ENCODE measurements at regions not wholly inside any gene's neighbourhood (a gene's known extent, or its start where the extent isn't known, plus 50 kb on each side); places are given as distances from the start of the nearest gene placed in this dataset.

DNA sequence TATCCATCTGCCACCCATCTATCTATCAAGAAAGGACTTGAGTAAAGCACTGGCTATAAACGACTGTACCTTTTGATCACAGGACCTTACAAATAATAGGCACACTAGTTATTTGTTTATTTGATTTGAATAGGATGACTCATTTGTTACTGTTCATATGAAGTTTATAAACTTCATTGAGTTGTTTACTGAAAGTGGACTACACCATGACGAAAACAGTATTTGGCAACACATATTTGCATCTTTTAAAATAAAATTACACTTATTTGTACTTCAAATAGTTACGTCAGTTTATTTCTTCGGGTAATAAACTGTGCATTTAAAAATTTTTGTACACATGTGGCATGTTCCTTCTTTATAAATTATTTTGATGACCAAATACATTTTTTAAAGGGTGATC is 133.0 kb downstream of the OGFRL1 start:
- Histone ChIP-seq H4K5ac (ENCODE audit: insufficient read length, low read depth, low read length) (no peak overlapping the region), H3K27me3 (ENCODE audit: insufficient read depth, low read length) (no peaks in the 10 kb centered on the region; the same call in 1 of the 2 replicates), H3K79me1 (ENCODE audit: insufficient read depth, low read depth, low read length, poor library complexity, severe bottlenecking) (no peaks in the 10 kb centered on the region), H3K9ac (ENCODE audit: extremely low read depth, insufficient read length, low read length) (no peak overlapping the region), H2BK120ac (ENCODE audit: low read depth, low read length, poor library complexity, severe bottlenecking) (no peak overlapping the region), H3K79me2 (ENCODE audit: insufficient read depth, low read length) (no peaks in the 10 kb centered on the region), H4K8ac (replicated peaks; ENCODE audit: insufficient read length, low read depth, low read length) (no peak overlapping the region), H2AK5ac (ENCODE audit: insufficient read length, low read length) (no peak overlapping the region), H3K4me1 (ENCODE audit: insufficient read depth, low read length) (no peaks in the 10 kb centered on the region), H2BK5ac (ENCODE audit: insufficient read length, low read length) (no peak overlapping the region), H2BK20ac (ENCODE audit: low read depth, low read length, poor library complexity, severe bottlenecking) (no peak overlapping the region), H3K18ac (ENCODE audit: insufficient read length, low read depth, low read length) (no peak overlapping the region), H3K14ac (ENCODE audit: insufficient read depth, low read length) (no peak overlapping the region), H3K4ac (ENCODE audit: low read depth, low read length) (no peak overlapping the region), H3T11ph (ENCODE audit: low read length) (no peak overlapping the region), H4K91ac (ENCODE audit: insufficient read length, low read depth, low read length) (no peak overlapping the region), H3K9me3 (ENCODE audit: control insufficient read depth, low read depth, low read length) (no peaks in the 10 kb centered on the region), H4K20me1 (ENCODE audit: control insufficient read depth, insufficient read depth, insufficient read length) (no peaks in the 10 kb centered on the region), H2AFZ (ENCODE audit: low read length) (no peak overlapping the region), H3K4me2 (ENCODE audit: insufficient read depth, insufficient read length, low read length) (peak overlapping the region; percentile 71), H2BK12ac (ENCODE audit: insufficient read length, low read depth, low read length) (no peak overlapping the region), H3K23me2 (ENCODE audit: insufficient read length, low read depth, low read length, poor library complexity, severe bottlenecking) (peaks cover 9% of the 10 kb centered on the region), H3K23ac (ENCODE audit: insufficient read length, low read depth, low read length) (no peak overlapping the region), H2BK15ac (ENCODE audit: low read depth, low read length) (no peak overlapping the region), H3K56ac (ENCODE audit: insufficient read length, low read depth, low read length) (no peak overlapping the region), H3K27ac (ENCODE audit: insufficient read length, low read depth, low read length) (no peak overlapping the region)
- H3K9me3 Mint-ChIP-seq, result no peaks in the 10 kb centered on the region
- no peak overlapping the region for H3K27ac Mint-ChIP-seq
- H3K27me3 Mint-ChIP-seq (ENCODE audit: low read depth), result peaks cover 31% of the 10 kb centered on the region
- H3K36me3 Mint-ChIP-seq (ENCODE audit: insufficient read depth in 1 of 3, low read depth in 3 of 3), result no peaks in the 10 kb centered on the region
- H3K4me1 Mint-ChIP-seq, result peaks cover 10 to 12% of the 10 kb centered on the region in 2 experiments
- TF ChIP-seq, protein P1, sequence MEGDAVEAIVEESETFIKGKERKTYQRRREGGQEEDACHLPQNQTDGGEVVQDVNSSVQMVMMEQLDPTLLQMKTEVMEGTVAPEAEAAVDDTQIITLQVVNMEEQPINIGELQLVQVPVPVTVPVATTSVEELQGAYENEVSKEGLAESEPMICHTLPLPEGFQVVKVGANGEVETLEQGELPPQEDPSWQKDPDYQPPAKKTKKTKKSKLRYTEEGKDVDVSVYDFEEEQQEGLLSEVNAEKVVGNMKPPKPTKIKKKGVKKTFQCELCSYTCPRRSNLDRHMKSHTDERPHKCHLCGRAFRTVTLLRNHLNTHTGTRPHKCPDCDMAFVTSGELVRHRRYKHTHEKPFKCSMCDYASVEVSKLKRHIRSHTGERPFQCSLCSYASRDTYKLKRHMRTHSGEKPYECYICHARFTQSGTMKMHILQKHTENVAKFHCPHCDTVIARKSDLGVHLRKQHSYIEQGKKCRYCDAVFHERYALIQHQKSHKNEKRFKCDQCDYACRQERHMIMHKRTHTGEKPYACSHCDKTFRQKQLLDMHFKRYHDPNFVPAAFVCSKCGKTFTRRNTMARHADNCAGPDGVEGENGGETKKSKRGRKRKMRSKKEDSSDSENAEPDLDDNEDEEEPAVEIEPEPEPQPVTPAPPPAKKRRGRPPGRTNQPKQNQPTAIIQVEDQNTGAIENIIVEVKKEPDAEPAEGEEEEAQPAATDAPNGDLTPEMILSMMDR (conservative IDR thresholded peaks at IDR 0.05), result no peak
- no peak for DNase-seq
- H3K4me3 Mint-ChIP-seq, result no peak overlapping the region
- WGBS (ENCODE audit: extremely low coverage, insufficient read length, low lambda C conversion rate), result no CpG with 5 or more reads among the region's 4 CpGs
